IMR-90 (cell line): ENCODE measurements at regions not wholly inside any gene's neighbourhood (a gene's known extent, or its start where the extent isn't known, plus 50 kb on each side); places are given as distances from the start of the nearest gene placed in this dataset.

Experiments used
- ATAC-seq: fragments of 200-7000 bp; cut with Tn5 transposase; 2 replicates; pipeline ENCODE4 v1.9.1; 2020; ENCODE audit warnings: low read depth, mild to moderate bottlenecking, moderate library complexity
- BruUV-seq: library from RNA; stranded (reverse); fragments of 400-500 nt; replicated peaks from 2 replicates; lab custom pipeline; 2021; lab: Mats Ljungman, UMichigan
- CTCF ChIA-PET: fragments of 300-600 bp; formaldehyde crosslinking; extraction: SDS; loops from one replicate; lab custom pipeline; 2021; ENCODE audit warnings: antibody characterized with exemption; lab: Yijun Ruan, JAX
- POLR2A ChIA-PET: fragments of 300-600 bp; sonication (Branson Sonifier 250); formaldehyde crosslinking; loops from one replicate; lab custom pipeline; 2022; ENCODE audit warnings: antibody characterized with exemption; ENCODE audit not compliant: unreplicated experiment; lab: Charles Lee
- DNase-seq: peaks from one replicate; pipeline ENCODE4 v3.0.0; 2013
- H2AFZ ChIP-seq: replicated peaks from 2 replicates; pipeline ENCODE3; 2013; ENCODE audit warnings: low read length, mild to moderate bottlenecking; ENCODE audit not compliant: poor library complexity
- H2AK5ac ChIP-seq: 2 replicates; pipeline ENCODE4 v1.6.1; 2013; ENCODE audit warnings: low read depth, low read length, inconsistent platforms
- H2AK9ac ChIP-seq: replicated peaks from 2 replicates; pipeline ENCODE3; 2013; ENCODE audit warnings: mild to moderate bottlenecking, low read depth, low read length, moderate library complexity; ENCODE audit not compliant: poor library complexity
- H2BK120ac ChIP-seq: 2 replicates; pipeline ENCODE4 v1.6.1; 2013; ENCODE audit warnings: low read depth, low read length, inconsistent platforms
- H2BK15ac ChIP-seq: 3 replicates; pipeline ENCODE4 v1.6.1; 2013; ENCODE audit warnings: low read depth, low read length, inconsistent platforms
- H2BK20ac ChIP-seq: 2 replicates; pipeline ENCODE4 v1.6.1; 2013; ENCODE audit warnings: low read depth, mild to moderate bottlenecking, inconsistent platforms, low read length, moderate library complexity
- H2BK5ac ChIP-seq: 2 replicates; pipeline ENCODE4 v1.6.1; 2013; ENCODE audit warnings: mild to moderate bottlenecking, low read depth, low read length, inconsistent platforms; ENCODE audit not compliant: poor library complexity, severe bottlenecking
- H3K14ac ChIP-seq: replicated peaks from 2 replicates; pipeline ENCODE4 v1.6.1; 2013; ENCODE audit warnings: low read depth, low read length, inconsistent platforms
- H3K18ac ChIP-seq: 2 replicates; pipeline ENCODE4 v1.6.1; 2013; ENCODE audit warnings: low read depth, low read length, control low read depth
- H3K23ac ChIP-seq: 2 replicates; pipeline ENCODE4 v1.6.1; 2013; ENCODE audit warnings: low read depth, low read length, inconsistent platforms
- H3K27ac ChIP-seq: 2 replicates; pipeline ENCODE4 v1.5.1; 2013; ENCODE audit warnings: mild to moderate bottlenecking, control low read depth, low read length; ENCODE audit not compliant: insufficient read depth
- H3K27me3 ChIP-seq: 2 replicates; pipeline ENCODE4 v1.6.1; 2013; ENCODE audit warnings: low read length; ENCODE audit not compliant: control insufficient read depth, insufficient read depth
- H3K36me3 ChIP-seq: 2 replicates; pipeline ENCODE4 v1.6.1; 2013; ENCODE audit warnings: low read length, mixed read lengths; ENCODE audit not compliant: control insufficient read depth, insufficient read depth
- H3K4ac ChIP-seq: 2 replicates; pipeline ENCODE4 v1.6.1; 2013; ENCODE audit warnings: low read depth, low read length, inconsistent platforms
- H3K4me1 ChIP-seq: 2 replicates; pipeline ENCODE4 v1.6.1; 2013; ENCODE audit warnings: low read length, mixed read lengths; ENCODE audit not compliant: control insufficient read depth, insufficient read depth
- H3K4me2 ChIP-seq: 2 replicates; pipeline ENCODE4 v1.6.1; 2013; ENCODE audit warnings: low read depth, mild to moderate bottlenecking, control low read depth, low read length, moderate library complexity
- H3K4me3 ChIP-seq: 2 replicates; pipeline ENCODE4 v1.5.1; 2013; ENCODE audit warnings: low read depth, mild to moderate bottlenecking, control low read depth, low read length, moderate library complexity; ENCODE audit not compliant: insufficient read depth
- H3K56ac ChIP-seq: 2 replicates; pipeline ENCODE4 v1.6.1; 2013; ENCODE audit warnings: low read length, inconsistent platforms; ENCODE audit not compliant: insufficient read depth; ENCODE audit errors: extremely low read depth
- H3K79me1 ChIP-seq, 2 experiments: 2 replicates each; pipeline ENCODE4 v1.6.1; 2013; ENCODE audit warnings: low read length in 2 of 2, inconsistent platforms in 1 of 2, low read depth in 1 of 2
- H3K9ac ChIP-seq: 2 replicates; pipeline ENCODE4 v1.6.1; 2013; ENCODE audit warnings: low read depth, low read length, control low read depth
- H3K9me1 ChIP-seq: 2 replicates; pipeline ENCODE4 v1.6.1; 2013; ENCODE audit warnings: low read length, inconsistent platforms; ENCODE audit not compliant: insufficient read depth
- H3K9me3 ChIP-seq: 2 replicates; pipeline ENCODE4 v1.6.1; 2013; ENCODE audit warnings: low read length; ENCODE audit not compliant: control insufficient read depth, insufficient read depth
- H4K20me1 ChIP-seq: 2 replicates; pipeline ENCODE4 v1.6.1; 2013; ENCODE audit warnings: low read length, inconsistent platforms; ENCODE audit not compliant: insufficient read depth
- H4K5ac ChIP-seq: 2 replicates; pipeline ENCODE4 v1.6.1; 2013; ENCODE audit warnings: mild to moderate bottlenecking, low read depth, low read length, control low read depth
- H4K8ac ChIP-seq, 2 experiments: 2 replicates each; pipeline ENCODE4 v1.6.1; 2013; ENCODE audit warnings: low read depth in 2 of 2, low read length in 2 of 2, control low read depth in 1 of 2, inconsistent platforms in 1 of 2
- H4K91ac ChIP-seq: 2 replicates; pipeline ENCODE4 v1.6.1; 2013; ENCODE audit warnings: low read depth, low read length, inconsistent platforms; ENCODE audit not compliant: insufficient read depth
- BHLHE40 ChIP-seq: fragments of 150-350 bp; IDR thresholded peaks from 2 replicates; pipeline ENCODE4 v1.6.1; 2016; ENCODE audit warnings: mild to moderate bottlenecking, low read depth, low read length
- CHD1 ChIP-seq: IDR thresholded peaks from 2 replicates; pipeline ENCODE4 v1.6.1; 2012; ENCODE audit warnings: low read depth, low read length, improper control_type of control experiment
- POLR2A ChIP-seq: IDR thresholded peaks from 2 replicates; pipeline ENCODE4 v1.6.1; 2012; ENCODE audit warnings: mild to moderate bottlenecking, low read depth, low read length
- RCOR1 ChIP-seq: IDR thresholded peaks from 2 replicates; pipeline ENCODE4 v1.6.1; 2012; ENCODE audit warnings: mild to moderate bottlenecking, low read length, improper control_type of control experiment; ENCODE audit not compliant: insufficient replicate concordance
- whole genome bisulfite sequencing, 2 experiments: methylation state at CpG; one replicate each; pipeline versions ENCODE4 v1.1.5 to v1.1.7; 2013; ENCODE audit warnings: missing lambda C conversion rate in 2 of 2; ENCODE audit not compliant: insufficient read length in 1 of 2; ENCODE audit errors: extremely low coverage in 2 of 2; 5-methylcytosine and 5-hydroxymethylcytosine counted together
- dilution Hi-C: fragments of 300-500 bp; cut with HindIII; formaldehyde crosslinking; loops from one replicate; pipeline ENCODE4 v1.14.3; 2018; ENCODE audit warnings: low sequenced_read_pairs; ENCODE audit not compliant: unreplicated experiment
- in situ Hi-C: fragments of 300-500 bp; cut with MboI; formaldehyde crosslinking; loops from 3 replicates; pipeline ENCODE4 v1.14.3; 2019; ENCODE audit warnings: low sequenced_read_pairs, inconsistent platforms, mixed read lengths
- intact Hi-C: fragments of 100-400 bp; cut with micrococcal nuclease; formaldehyde crosslinking; loops from 2 replicates; pipeline ENCODE4 v1.10.0; 2022
- TF ChIP-seq, protein P1 (sequence below): fragments of 150-350 bp; IDR thresholded peaks from 2 replicates; pipeline ENCODE4 v1.6.1; 2017; ENCODE audit warnings: mild to moderate bottlenecking, antibody characterized with exemption, low read length, low read depth
- TF ChIP-seq, protein P2 (sequence below): fragments of 150-350 bp; IDR thresholded peaks from 2 replicates; pipeline ENCODE4 v1.6.1; 2016; ENCODE audit warnings: low read depth, mild to moderate bottlenecking, low read length, moderate library complexity, borderline replicate concordance

DNA sequence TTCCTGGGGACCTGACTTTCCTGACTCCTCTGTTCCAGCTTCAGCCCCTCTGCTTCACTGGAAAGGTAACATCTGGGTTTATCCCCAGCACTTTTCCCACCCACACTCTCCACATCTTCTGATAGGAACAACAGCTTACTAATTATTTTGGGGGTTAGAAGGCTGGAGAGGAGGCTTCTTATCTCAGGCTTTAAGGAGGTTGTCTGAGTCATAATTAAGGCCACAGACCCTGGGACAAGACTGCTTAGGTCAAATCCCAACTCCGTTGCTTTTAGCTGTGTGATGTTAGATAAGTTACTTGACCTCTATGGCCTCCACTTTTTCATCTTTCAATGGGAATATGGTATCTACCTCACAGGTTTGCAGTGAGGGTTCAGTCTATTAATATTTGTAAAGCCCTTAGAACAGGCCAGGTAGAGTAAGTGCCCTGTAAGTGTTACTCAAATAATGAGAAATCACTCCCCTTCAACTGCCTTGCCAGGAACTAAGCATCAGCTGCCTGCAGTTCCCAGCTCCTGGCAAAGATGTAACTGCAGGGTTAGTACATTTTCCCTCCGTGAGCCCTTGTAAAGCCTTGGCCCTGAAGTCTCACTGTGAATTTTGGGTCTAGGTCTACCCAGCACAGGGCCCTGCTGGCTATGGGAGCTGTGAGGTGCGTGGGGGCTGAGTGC is 123.6 kb downstream of the MTX2 start:
- Histone ChIP-seq H4K20me1 (no peaks in the 10 kb centered on the region), H2AK5ac (no peak overlapping the region), H3K27ac (no peak overlapping the region), H3K36me3 (no peaks in the 10 kb centered on the region), H2BK20ac (no peak overlapping the region), H2AFZ (no peak overlapping the region), H2AK9ac (no peak overlapping the region), H3K4me3 (no peak overlapping the region), H3K56ac (no peak overlapping the region), H3K23ac (no peak overlapping the region), H3K79me1 (no peaks in the 10 kb centered on the region), H3K9me3 (no peaks in the 10 kb centered on the region), H2BK15ac (no peak overlapping the region), H3K18ac (no peak overlapping the region), H2BK5ac (no peak overlapping the region), H4K91ac (no peak overlapping the region), H4K8ac (no peak overlapping the region), H3K4me2 (no peak overlapping the region), H3K14ac (no peak overlapping the region; the same call in 1 of the 2 replicates), H3K9ac (no peak overlapping the region), H4K5ac (no peak overlapping the region), H3K9me1 (no peaks in the 10 kb centered on the region), H3K4me1 (peaks cover 2% of the 10 kb centered on the region; the same call in 1 of the 2 replicates), H3K4ac (no peak overlapping the region), H2BK120ac (no peak overlapping the region), H3K27me3 (no peaks in the 10 kb centered on the region; the same call in 1 of the 2 replicates)
- ATAC-seq (no peak), DNase-seq (no peak)
- intact Hi-C loops (no loop called here), dilution Hi-C loops (no loop called here), in situ Hi-C loops (no loop called here)
- 78% methylated on average over 1 of the region's 3 CpGs; no CpG with 5 or more reads in 1 of the 2 experiments for WGBS, 2 experiments
- ChIA-PET POLR2A (no interaction called here), CTCF (no interaction called here)
- no TSS peak for BruUV-seq
- TF ChIP-seq CHD1 (no peak), POLR2A (no peak), RCOR1 (no peak), BHLHE40 (no peak)
- TF ChIP-seq, protein P1, sequence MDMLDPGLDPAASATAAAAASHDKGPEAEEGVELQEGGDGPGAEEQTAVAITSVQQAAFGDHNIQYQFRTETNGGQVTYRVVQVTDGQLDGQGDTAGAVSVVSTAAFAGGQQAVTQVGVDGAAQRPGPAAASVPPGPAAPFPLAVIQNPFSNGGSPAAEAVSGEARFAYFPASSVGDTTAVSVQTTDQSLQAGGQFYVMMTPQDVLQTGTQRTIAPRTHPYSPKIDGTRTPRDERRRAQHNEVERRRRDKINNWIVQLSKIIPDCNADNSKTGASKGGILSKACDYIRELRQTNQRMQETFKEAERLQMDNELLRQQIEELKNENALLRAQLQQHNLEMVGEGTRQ: no peak
- TF ChIP-seq, protein P2, sequence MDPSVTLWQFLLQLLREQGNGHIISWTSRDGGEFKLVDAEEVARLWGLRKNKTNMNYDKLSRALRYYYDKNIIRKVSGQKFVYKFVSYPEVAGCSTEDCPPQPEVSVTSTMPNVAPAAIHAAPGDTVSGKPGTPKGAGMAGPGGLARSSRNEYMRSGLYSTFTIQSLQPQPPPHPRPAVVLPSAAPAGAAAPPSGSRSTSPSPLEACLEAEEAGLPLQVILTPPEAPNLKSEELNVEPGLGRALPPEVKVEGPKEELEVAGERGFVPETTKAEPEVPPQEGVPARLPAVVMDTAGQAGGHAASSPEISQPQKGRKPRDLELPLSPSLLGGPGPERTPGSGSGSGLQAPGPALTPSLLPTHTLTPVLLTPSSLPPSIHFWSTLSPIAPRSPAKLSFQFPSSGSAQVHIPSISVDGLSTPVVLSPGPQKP: no peak
